ENCODE measurements at regions not wholly inside any gene's neighbourhood (a gene's known extent, or its start where the extent isn't known, plus 50 kb on each side); places are given as distances from the start of the nearest gene placed in this dataset.

GRCh38 chr22:47921906-47922305 is 1159.5 kb downstream of the TBC1D22A start:
- ChIA-PET POLR2A (ENCODE audit: unreplicated experiment) (no interaction called here), CTCF (no interaction called here)
- no peak overlapping the region for H4K8ac ChIP-seq (ENCODE audit: low read depth in 2 of 2, low read length in 2 of 2)
- H3K4me2 ChIP-seq (ENCODE audit: low read depth, low read length) = no peak overlapping the region
- 80% methylated on average over 1 of the region's 3 CpGs; no CpG with 5 or more reads in 1 of the 2 experiments for WGBS, 2 experiments (ENCODE audit: extremely low coverage in 2 of 2, insufficient read length in 1 of 2)
- H2BK5ac ChIP-seq (ENCODE audit: low read depth, low read length, poor library complexity, severe bottlenecking) = no peak overlapping the region
- H2BK15ac ChIP-seq (ENCODE audit: low read depth, low read length) = no peak overlapping the region
- H4K5ac ChIP-seq (ENCODE audit: low read depth, low read length) = no peak overlapping the region
- no peak overlapping the region for H2AFZ ChIP-seq (replicated peaks; ENCODE audit: low read length, poor library complexity)
- H3K14ac ChIP-seq (replicated peaks; ENCODE audit: low read depth, low read length) = no peak overlapping the region
- dilution Hi-C loops (cut with HindIII; ENCODE audit: low sequenced_read_pairs, unreplicated experiment) = no loop called here
- DNase-seq = no peak
- ATAC-seq (ENCODE audit: low read depth) = no peak
- no peaks in the 10 kb centered on the region for H3K9me1 ChIP-seq (ENCODE audit: insufficient read depth, low read length)
- H2AK9ac ChIP-seq (replicated peaks; ENCODE audit: low read depth, low read length, poor library complexity) = no peak overlapping the region
- in situ Hi-C loops (cut with MboI; ENCODE audit: low sequenced_read_pairs) = no loop called here
- no peak overlapping the region for H3K18ac ChIP-seq (ENCODE audit: low read depth, low read length)
- no peak overlapping the region for H3K4me3 ChIP-seq (ENCODE audit: insufficient read depth, low read depth, low read length)
- H2BK120ac ChIP-seq (ENCODE audit: low read depth, low read length) = no peak overlapping the region
- no peak overlapping the region for H3K4ac ChIP-seq (ENCODE audit: low read depth, low read length)
- H3K56ac ChIP-seq (ENCODE audit: extremely low read depth, insufficient read depth, low read length) = no peak overlapping the region
- H4K91ac ChIP-seq (ENCODE audit: insufficient read depth, low read depth, low read length) = no peak overlapping the region
- no peak overlapping the region for H3K27ac ChIP-seq (ENCODE audit: insufficient read depth, low read length)
- H4K20me1 ChIP-seq (ENCODE audit: insufficient read depth, low read length) = no peaks in the 10 kb centered on the region
- H3K9me3 ChIP-seq (ENCODE audit: control insufficient read depth, insufficient read depth, low read length) = peaks cover 68% of the 10 kb centered on the region
- H3K9ac ChIP-seq (ENCODE audit: low read depth, low read length) = no peak overlapping the region
- no peak overlapping the region for H2AK5ac ChIP-seq (ENCODE audit: low read depth, low read length)
- H2BK20ac ChIP-seq (ENCODE audit: low read depth, low read length) = no peak overlapping the region
- H3K36me3 ChIP-seq (ENCODE audit: control insufficient read depth, insufficient read depth, low read length) = no peaks in the 10 kb centered on the region
- H3K23ac ChIP-seq (ENCODE audit: low read depth, low read length) = no peak overlapping the region
- TF ChIP-seq, protein P1, sequence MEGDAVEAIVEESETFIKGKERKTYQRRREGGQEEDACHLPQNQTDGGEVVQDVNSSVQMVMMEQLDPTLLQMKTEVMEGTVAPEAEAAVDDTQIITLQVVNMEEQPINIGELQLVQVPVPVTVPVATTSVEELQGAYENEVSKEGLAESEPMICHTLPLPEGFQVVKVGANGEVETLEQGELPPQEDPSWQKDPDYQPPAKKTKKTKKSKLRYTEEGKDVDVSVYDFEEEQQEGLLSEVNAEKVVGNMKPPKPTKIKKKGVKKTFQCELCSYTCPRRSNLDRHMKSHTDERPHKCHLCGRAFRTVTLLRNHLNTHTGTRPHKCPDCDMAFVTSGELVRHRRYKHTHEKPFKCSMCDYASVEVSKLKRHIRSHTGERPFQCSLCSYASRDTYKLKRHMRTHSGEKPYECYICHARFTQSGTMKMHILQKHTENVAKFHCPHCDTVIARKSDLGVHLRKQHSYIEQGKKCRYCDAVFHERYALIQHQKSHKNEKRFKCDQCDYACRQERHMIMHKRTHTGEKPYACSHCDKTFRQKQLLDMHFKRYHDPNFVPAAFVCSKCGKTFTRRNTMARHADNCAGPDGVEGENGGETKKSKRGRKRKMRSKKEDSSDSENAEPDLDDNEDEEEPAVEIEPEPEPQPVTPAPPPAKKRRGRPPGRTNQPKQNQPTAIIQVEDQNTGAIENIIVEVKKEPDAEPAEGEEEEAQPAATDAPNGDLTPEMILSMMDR (conservative IDR thresholded peaks at IDR 0.05; ENCODE audit: low read depth, low read length) = no peak
- TF ChIP-seq RCOR1 (IDR thresholded peaks at IDR 0.05; ENCODE audit: insufficient replicate concordance, low read length) (no peak), SMC3 (IDR thresholded peaks at IDR 0.05; ENCODE audit: low read depth, low read length) (no peak), RAD21 (IDR thresholded peaks at IDR 0.05; ENCODE audit: low read length) (no peak), NFE2L2 (IDR thresholded peaks at IDR 0.05; ENCODE audit: low read depth, low read length) (no peak), USF2 (IDR thresholded peaks at IDR 0.05; ENCODE audit: low read depth, low read length) (no peak), BHLHE40 (IDR thresholded peaks at IDR 0.05; ENCODE audit: low read depth, low read length) (no peak), CEBPB (IDR thresholded peaks at IDR 0.05; ENCODE audit: low read depth, low read length) (no peak), POLR2A (IDR thresholded peaks at IDR 0.05; ENCODE audit: low read depth, low read length) (no peak), MAZ (IDR thresholded peaks at IDR 0.05; ENCODE audit: borderline replicate concordance, low read depth, low read length) (no peak), FOS (IDR thresholded peaks at IDR 0.05; ENCODE audit: low read depth, low read length) (no peak), RFX5 (IDR thresholded peaks at IDR 0.05; ENCODE audit: low read depth, low read length) (no peak), MXI1 (IDR thresholded peaks at IDR 0.05; ENCODE audit: borderline replicate concordance, low read depth, low read length) (no peak), MAFK (IDR thresholded peaks at IDR 0.05; ENCODE audit: low read depth, low read length) (no peak), CHD1 (IDR thresholded peaks at IDR 0.05; ENCODE audit: low read depth, low read length) (no peak)
- TF ChIP-seq, protein P2, sequence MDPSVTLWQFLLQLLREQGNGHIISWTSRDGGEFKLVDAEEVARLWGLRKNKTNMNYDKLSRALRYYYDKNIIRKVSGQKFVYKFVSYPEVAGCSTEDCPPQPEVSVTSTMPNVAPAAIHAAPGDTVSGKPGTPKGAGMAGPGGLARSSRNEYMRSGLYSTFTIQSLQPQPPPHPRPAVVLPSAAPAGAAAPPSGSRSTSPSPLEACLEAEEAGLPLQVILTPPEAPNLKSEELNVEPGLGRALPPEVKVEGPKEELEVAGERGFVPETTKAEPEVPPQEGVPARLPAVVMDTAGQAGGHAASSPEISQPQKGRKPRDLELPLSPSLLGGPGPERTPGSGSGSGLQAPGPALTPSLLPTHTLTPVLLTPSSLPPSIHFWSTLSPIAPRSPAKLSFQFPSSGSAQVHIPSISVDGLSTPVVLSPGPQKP (IDR thresholded peaks at IDR 0.05; ENCODE audit: borderline replicate concordance, low read depth, low read length) = no peak
- no peaks in the 10 kb centered on the region for H3K4me1 ChIP-seq (ENCODE audit: control insufficient read depth, insufficient read depth, low read length)
- H3K79me1 ChIP-seq (ENCODE audit: low read depth in 1 of 2, low read length in 2 of 2) = no peaks in the 10 kb centered on the region
- intact Hi-C loops (cut with micrococcal nuclease) = no loop called here
- no TSS peak for BruUV-seq (replicated peaks)
- no peaks in the 10 kb centered on the region for H3K27me3 ChIP-seq (ENCODE audit: control insufficient read depth, insufficient read depth, low read length)

Data from IMR-90 (cell line).